ENCODE measurements at regions not wholly inside any gene's neighbourhood (a gene's known extent, or its start where the extent isn't known, plus 50 kb on each side); places are given as distances from the start of the nearest gene placed in this dataset.

DNA sequence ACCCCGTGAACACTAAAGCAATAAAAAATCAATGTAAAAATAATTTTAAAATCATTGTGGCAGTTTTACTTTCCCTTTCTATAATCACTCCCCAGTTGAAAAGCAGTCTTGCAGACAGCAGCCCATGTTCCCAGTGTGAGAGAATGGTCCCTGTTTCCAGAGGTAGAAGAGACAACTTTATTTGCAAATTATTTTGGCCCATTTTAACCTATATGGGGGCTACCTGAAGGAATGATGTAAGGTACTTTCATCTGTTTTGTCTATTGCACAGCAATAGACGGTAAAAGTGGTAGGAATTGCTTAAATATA is 559.8 kb downstream of the ZWINT start:
- H3K14ac ChIP-seq (ENCODE audit: insufficient read length) = no peak overlapping the region
- no peaks in the 10 kb centered on the region; a peak in 1 of 7 replicates for H3K4me1 ChIP-seq (replicated peaks in 1 of 4; ENCODE audit: control insufficient read depth in 3 of 4, insufficient read depth in 4 of 4, low read length in 3 of 4)
- no peak overlapping the region for H4K91ac ChIP-seq (replicated peaks; ENCODE audit: insufficient read length, low read length)
- H2AFZ ChIP-seq (ENCODE audit: low read length) = no peak overlapping the region
- no peak overlapping the region for H2AK5ac ChIP-seq (ENCODE audit: low read depth, low read length)
- H4K20me1 ChIP-seq (replicated peaks in 1 of 2; ENCODE audit: control insufficient read depth in 1 of 2, insufficient read depth in 2 of 2, low read length in 2 of 2) = no peaks in the 10 kb centered on the region
- H3K36me3 ChIP-seq (ENCODE audit: control insufficient read depth in 2 of 4, insufficient read depth in 4 of 4, low read length in 3 of 4) = no peaks in the 10 kb centered on the region
- 93% methylated on average over 2 of the region's 2 CpGs; no CpG with 5 or more reads in 1 of the 2 experiments for WGBS, 2 experiments (ENCODE audit: extremely low coverage in 1 of 2, insufficient coverage in 1 of 2, insufficient read length in 1 of 2, insufficient replicate concordance in 2 of 2, low coverage in 1 of 2, low lambda C conversion rate in 2 of 2, missing lambda C conversion rate in 1 of 2)
- H3K4me2 ChIP-seq (ENCODE audit: insufficient read depth in 1 of 2, low read depth in 2 of 2, low read length in 2 of 2) = no peak overlapping the region
- DNase-seq (ENCODE audit: low read depth in 1 of 2, low spot score in 2 of 2) = no peak
- 0 out of 4 replicates have a peak, but pooled peaks cover 0 to 2% of the 10 kb centered on the region in 2 experiments for H3K9me3 ChIP-seq (ENCODE audit: insufficient read depth in 2 of 2, low read depth in 1 of 2, low read length in 1 of 2)
- no peak overlapping the region for H2BK12ac ChIP-seq (ENCODE audit: low read depth, low read length)
- H3K23ac ChIP-seq (ENCODE audit: insufficient read length) = no peak overlapping the region
- H3K27me3 ChIP-seq (replicated peaks in 1 of 4; ENCODE audit: control insufficient read depth in 3 of 4, extremely low read depth in 1 of 4, insufficient read depth in 3 of 4, low read length in 3 of 4) = no peaks in the 10 kb centered on the region
- H4K5ac ChIP-seq (ENCODE audit: insufficient read length, low read depth, low read length) = no peak overlapping the region
- no peak overlapping the region for H3K4ac ChIP-seq (replicated peaks; ENCODE audit: insufficient read length, low read depth, low read length)
- no peak overlapping the region for H2BK120ac ChIP-seq (replicated peaks; ENCODE audit: low read depth, low read length)
- H3K4me3 ChIP-seq (ENCODE audit: extremely low read depth in 1 of 4, insufficient read depth in 2 of 4, low read depth in 3 of 4, low read length in 4 of 4) = no peak overlapping the region
- no peak overlapping the region for H3K18ac ChIP-seq (ENCODE audit: extremely low read depth, low read length)
- no peak overlapping the region for H2BK20ac ChIP-seq (ENCODE audit: low read length)
- H3K79me2 ChIP-seq (ENCODE audit: control insufficient read depth in 1 of 2, insufficient read depth in 2 of 2, low read length in 2 of 2) = no peaks in the 10 kb centered on the region
- no peak overlapping the region for H4K8ac ChIP-seq (ENCODE audit: extremely low read depth, insufficient read depth, low read length)
- no peak overlapping the region for H3K9ac ChIP-seq (replicated peaks in 1 of 4; ENCODE audit: extremely low read depth in 1 of 4, low read depth in 3 of 4, low read length in 3 of 4)
- H3K23me2 ChIP-seq (ENCODE audit: low read depth, low read length) = no peaks in the 10 kb centered on the region
- no peak overlapping the region for H2BK5ac ChIP-seq (ENCODE audit: low read depth, low read length)
- H3K79me1 ChIP-seq (ENCODE audit: low read depth, low read length) = no peaks in the 10 kb centered on the region
- no peak for FAIRE-seq
- H2BK15ac ChIP-seq (ENCODE audit: low read length) = no peak overlapping the region
- no peak for TF ChIP-seq CBX5 (IDR thresholded peaks at IDR 0.05; ENCODE audit: low read depth, low read length)
- no peak for TF ChIP-seq POLR2AphosphoS5 (IDR thresholded peaks at IDR 0.05; ENCODE audit: low read depth, low read length)
- TF ChIP-seq, protein P1, sequence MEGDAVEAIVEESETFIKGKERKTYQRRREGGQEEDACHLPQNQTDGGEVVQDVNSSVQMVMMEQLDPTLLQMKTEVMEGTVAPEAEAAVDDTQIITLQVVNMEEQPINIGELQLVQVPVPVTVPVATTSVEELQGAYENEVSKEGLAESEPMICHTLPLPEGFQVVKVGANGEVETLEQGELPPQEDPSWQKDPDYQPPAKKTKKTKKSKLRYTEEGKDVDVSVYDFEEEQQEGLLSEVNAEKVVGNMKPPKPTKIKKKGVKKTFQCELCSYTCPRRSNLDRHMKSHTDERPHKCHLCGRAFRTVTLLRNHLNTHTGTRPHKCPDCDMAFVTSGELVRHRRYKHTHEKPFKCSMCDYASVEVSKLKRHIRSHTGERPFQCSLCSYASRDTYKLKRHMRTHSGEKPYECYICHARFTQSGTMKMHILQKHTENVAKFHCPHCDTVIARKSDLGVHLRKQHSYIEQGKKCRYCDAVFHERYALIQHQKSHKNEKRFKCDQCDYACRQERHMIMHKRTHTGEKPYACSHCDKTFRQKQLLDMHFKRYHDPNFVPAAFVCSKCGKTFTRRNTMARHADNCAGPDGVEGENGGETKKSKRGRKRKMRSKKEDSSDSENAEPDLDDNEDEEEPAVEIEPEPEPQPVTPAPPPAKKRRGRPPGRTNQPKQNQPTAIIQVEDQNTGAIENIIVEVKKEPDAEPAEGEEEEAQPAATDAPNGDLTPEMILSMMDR (IDR thresholded peaks at IDR 0.05; ENCODE audit: control extremely low read depth in 1 of 3, insufficient read depth in 1 of 3, low read depth in 1 of 3, low read length in 3 of 3) = no peak
- TF ChIP-seq, protein P2, sequence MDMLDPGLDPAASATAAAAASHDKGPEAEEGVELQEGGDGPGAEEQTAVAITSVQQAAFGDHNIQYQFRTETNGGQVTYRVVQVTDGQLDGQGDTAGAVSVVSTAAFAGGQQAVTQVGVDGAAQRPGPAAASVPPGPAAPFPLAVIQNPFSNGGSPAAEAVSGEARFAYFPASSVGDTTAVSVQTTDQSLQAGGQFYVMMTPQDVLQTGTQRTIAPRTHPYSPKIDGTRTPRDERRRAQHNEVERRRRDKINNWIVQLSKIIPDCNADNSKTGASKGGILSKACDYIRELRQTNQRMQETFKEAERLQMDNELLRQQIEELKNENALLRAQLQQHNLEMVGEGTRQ (IDR thresholded peaks at IDR 0.05; ENCODE audit: low read length) = no peak
- no peak for TF ChIP-seq ASH2L (IDR thresholded peaks at IDR 0.05; ENCODE audit: low read length)
- TF ChIP-seq EP300 (IDR thresholded peaks at IDR 0.05; ENCODE audit: borderline replicate concordance in 1 of 2, low read depth in 2 of 2, low read length in 2 of 2) = no peak
- no peak for TF ChIP-seq FOSL1 (IDR thresholded peaks at IDR 0.05; ENCODE audit: insufficient read depth, low read depth, low read length)
- TF ChIP-seq TEAD4 (IDR thresholded peaks at IDR 0.05; ENCODE audit: low read depth, low read length) = no peak
- TF ChIP-seq NRF1 (IDR thresholded peaks at IDR 0.05; ENCODE audit: low read depth, low read length) = no peak
- POLR2A ChIA-PET (ENCODE audit: partially characterized antibody) = no interaction called here
- no peak overlapping the region for H3K56ac ChIP-seq (replicated peaks; ENCODE audit: insufficient read length, low read depth, low read length)
- CTCF ChIA-PET (ENCODE audit: partially characterized antibody) = no interaction called here
- no peak overlapping the region for H3K27ac ChIP-seq (ENCODE audit: low read depth, low read length)

Measured in H1 (cell line).